ENCODE measurements at regions not wholly inside any gene's neighbourhood (a gene's known extent, or its start where the extent isn't known, plus 50 kb on each side); places are given as distances from the start of the nearest gene placed in this dataset.
A peak's percentile ranks its signal among the peaks of the same experiment; 100 is the strongest.

GRCh38 chr1:86296305-86297205, 99.6 kb downstream of the ODF2L start:
- no peak for DNase-seq

- no peak for DNase-seq
Observed at GRCh38 chr1:86289746-86290145, 106.4 kb downstream of the ODF2L start.

GRCh38 chr1:86289161-86289560, 107.0 kb downstream of the ODF2L start:
- no peak for DNase-seq

GRCh38 chr1:86288586-86289147, 107.5 kb downstream of the ODF2L start:
- no peak for DNase-seq

- no peak for DNase-seq
Observed at GRCh38 chr1:86285796-86286195, 110.3 kb downstream of the ODF2L start.

GRCh38 chr1:86282611-86283010, 113.5 kb downstream of the ODF2L start:
- DNase-seq, result no peak

- peak; percentile 32 for DNase-seq
Observed at GRCh38 chr1:86277936-86278335, 118.2 kb downstream of the ODF2L start.

GRCh38 chr1:86273066-86273465, 116.5 kb upstream of the COL24A1 start:
- no peak for DNase-seq

- DNase-seq, result no peak
Observed at GRCh38 chr1:86272083-86272482, 115.5 kb upstream of the COL24A1 start.

GRCh38 chr1:86271046-86271445, 114.5 kb upstream of the COL24A1 start:
- DNase-seq, result no peak

GRCh38 chr1:86263101-86263500, 106.5 kb upstream of the COL24A1 start:
- no peak for DNase-seq

- no peak for DNase-seq
Observed at GRCh38 chr1:86260476-86260875, 103.9 kb upstream of the COL24A1 start.

- DNase-seq, result no peak
Observed at GRCh38 chr1:86259390-86259789, 102.8 kb upstream of the COL24A1 start.

GRCh38 chr1:86258101-86258500, 101.5 kb upstream of the COL24A1 start:
- DNase-seq, result no peak

GRCh38 chr1:86247597-86248279, 91.2 kb upstream of the COL24A1 start:
- DNase-seq, result peak; percentile 22

GRCh38 chr1:86245566-86246190, 89.1 kb upstream of the COL24A1 start:
- no peak for DNase-seq

GRCh38 chr1:86239894-86240293, 83.3 kb upstream of the COL24A1 start:
- DNase-seq, result no peak

GRCh38 chr1:86239490-86239889, 82.9 kb upstream of the COL24A1 start:
- DNase-seq, result no peak

- no peak for DNase-seq
Observed at GRCh38 chr1:86238226-86238625, 81.7 kb upstream of the COL24A1 start.

GRCh38 chr1:86235852-86236251, 79.3 kb upstream of the COL24A1 start:
- DNase-seq, result no peak

GRCh38 chr1:86233403-86233802, 76.8 kb upstream of the COL24A1 start:
- no peak for DNase-seq

GRCh38 chr1:86231076-86231475, 74.5 kb upstream of the COL24A1 start:
- no peak for DNase-seq

GRCh38 chr1:86229405-86229975, 72.9 kb upstream of the COL24A1 start:
- DNase-seq, result no peak
